ENCODE measurements at regions not wholly inside any gene's neighbourhood (a gene's known extent, or its start where the extent isn't known, plus 50 kb on each side); places are given as distances from the start of the nearest gene placed in this dataset.

DNA sequence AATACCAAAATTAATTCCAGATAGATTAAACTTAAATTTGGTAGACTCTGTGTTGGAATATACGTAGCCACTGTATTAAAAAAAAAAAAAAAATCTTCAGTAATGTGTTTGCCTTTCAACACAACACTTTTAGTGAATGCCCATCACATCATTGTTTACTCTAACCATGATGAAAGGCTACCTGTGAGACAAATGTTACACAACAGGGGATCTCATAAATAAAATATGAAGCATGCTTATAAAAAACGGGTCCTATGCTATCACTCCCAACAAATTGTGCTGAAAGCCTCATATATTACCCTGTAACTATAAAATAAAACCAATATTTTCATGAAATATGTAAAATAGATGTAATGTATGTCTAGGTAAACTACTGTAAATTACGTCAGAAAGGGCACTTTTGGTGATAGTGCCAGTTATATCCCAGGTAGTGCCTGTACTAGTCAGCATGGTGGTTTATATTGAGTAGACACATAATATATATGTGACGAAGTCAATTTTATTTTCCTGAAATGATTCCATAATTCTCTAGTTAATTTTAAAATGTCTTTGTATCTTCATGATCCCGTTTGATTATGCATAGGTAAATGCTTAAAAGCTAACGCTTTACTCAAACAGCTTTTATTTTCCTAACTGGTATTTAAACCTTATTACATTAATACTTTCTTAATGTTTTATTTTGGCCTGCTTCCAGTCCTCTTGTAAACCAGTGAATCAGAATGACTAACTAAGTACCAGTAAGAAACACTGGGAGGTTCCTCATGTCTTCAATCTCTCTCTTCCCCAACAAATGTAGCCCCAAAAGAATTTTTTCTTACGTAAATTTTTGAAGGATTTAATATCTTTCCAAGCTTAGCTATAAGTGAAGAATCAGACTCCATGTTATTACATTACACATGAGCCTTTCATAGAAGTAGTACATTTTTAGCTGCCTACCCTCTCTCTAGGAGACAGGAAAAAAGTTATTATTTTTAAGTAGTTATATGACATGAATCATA is 420.3 kb downstream of the GABRG2 start:
- no peak overlapping the region for H4K5ac ChIP-seq (ENCODE audit: low read depth, low read length)
- no peak overlapping the region for H4K91ac ChIP-seq (ENCODE audit: insufficient read depth, low read depth, low read length)
- H3K27me3 ChIP-seq (ENCODE audit: control insufficient read depth, insufficient read depth, low read length), result no peaks in the 10 kb centered on the region
- no peaks in the 10 kb centered on the region for H3K36me3 ChIP-seq (ENCODE audit: control insufficient read depth, insufficient read depth, low read length)
- H3K14ac ChIP-seq (replicated peaks; ENCODE audit: low read depth, low read length), result no peak overlapping the region
- no peaks in the 10 kb centered on the region for H3K9me1 ChIP-seq (ENCODE audit: insufficient read depth, low read length)
- H3K18ac ChIP-seq (ENCODE audit: low read depth, low read length), result no peak overlapping the region
- TF ChIP-seq CHD1 (IDR thresholded peaks at IDR 0.05; ENCODE audit: low read depth, low read length), result no peak
- no peak overlapping the region for H2BK20ac ChIP-seq (ENCODE audit: low read depth, low read length)
- H3K9me3 ChIP-seq (ENCODE audit: control insufficient read depth, insufficient read depth, low read length), result peaks cover 8% of the 10 kb centered on the region
- no peak overlapping the region for H2BK5ac ChIP-seq (ENCODE audit: low read depth, low read length, poor library complexity, severe bottlenecking)
- no peaks in the 10 kb centered on the region for H3K4me1 ChIP-seq (ENCODE audit: control insufficient read depth, insufficient read depth, low read length)
- no peak overlapping the region for H3K56ac ChIP-seq (ENCODE audit: extremely low read depth, insufficient read depth, low read length)
- intact Hi-C loops (cut with micrococcal nuclease), result no loop called here
- no peak overlapping the region for H2AK9ac ChIP-seq (replicated peaks; ENCODE audit: low read depth, low read length, poor library complexity)
- H3K4me2 ChIP-seq (ENCODE audit: low read depth, low read length), result no peak overlapping the region
- DNase-seq, result no peak
- no peak overlapping the region for H4K8ac ChIP-seq (ENCODE audit: low read depth in 2 of 2, low read length in 2 of 2)
- H3K4me3 ChIP-seq (ENCODE audit: insufficient read depth, low read depth, low read length), result no peak overlapping the region
- H3K79me1 ChIP-seq (ENCODE audit: low read depth in 1 of 2, low read length in 2 of 2), result no peaks in the 10 kb centered on the region
- no peak overlapping the region for H2AK5ac ChIP-seq (ENCODE audit: low read depth, low read length)
- no peak overlapping the region for H3K4ac ChIP-seq (ENCODE audit: low read depth, low read length)
- H2BK120ac ChIP-seq (ENCODE audit: low read depth, low read length), result no peak overlapping the region
- no peak for ATAC-seq (ENCODE audit: low read depth)
- dilution Hi-C loops (cut with HindIII; ENCODE audit: low sequenced_read_pairs, unreplicated experiment), result no loop called here
- H3K23ac ChIP-seq (ENCODE audit: low read depth, low read length), result no peak overlapping the region
- no peak overlapping the region for H2AFZ ChIP-seq (replicated peaks; ENCODE audit: low read length, poor library complexity)
- no TSS peak for BruUV-seq (replicated peaks)
- ChIA-PET CTCF (interaction anchor here (0.6 kb wide), 1 partner anchor 9 kb away, joined by 3 read pairs; no protein-coding TSS in a partner anchor), POLR2A (ENCODE audit: unreplicated experiment) (no interaction called here)
- no peak overlapping the region for H3K9ac ChIP-seq (ENCODE audit: low read depth, low read length)
- in situ Hi-C loops (cut with MboI; ENCODE audit: low sequenced_read_pairs), result no loop called here
- H3K27ac ChIP-seq (ENCODE audit: insufficient read depth, low read length), result no peak overlapping the region
- WGBS, 2 experiments (ENCODE audit: extremely low coverage in 2 of 2, insufficient read length in 1 of 2), result no CpG with 5 or more reads among the region's 7 CpGs
- H4K20me1 ChIP-seq (ENCODE audit: insufficient read depth, low read length), result no peaks in the 10 kb centered on the region
- H2BK15ac ChIP-seq (ENCODE audit: low read depth, low read length), result no peak overlapping the region

Measured in IMR-90 (cell line).